NCI-H774 (cell line): ENCODE measurements at regions not wholly inside any gene's neighbourhood (a gene's known extent, or its start where the extent isn't known, plus 50 kb on each side); places are given as distances from the start of the nearest gene placed in this dataset.

Experiments used
- DNase-seq: peaks from one replicate; lab custom pipeline; 2025; lab: John Stamatoyannopoulos, UW

- DNase-seq, result no peak
Measured at GRCh38 chr5:133769842-133770241, 157.5 kb upstream of the FSTL4 start.

- no peak for DNase-seq
Measured at GRCh38 chr5:133763744-133764143, 151.4 kb upstream of the FSTL4 start.

- no peak for DNase-seq
Measured at GRCh38 chr5:133761632-133762031, 149.3 kb upstream of the FSTL4 start.

DNA sequence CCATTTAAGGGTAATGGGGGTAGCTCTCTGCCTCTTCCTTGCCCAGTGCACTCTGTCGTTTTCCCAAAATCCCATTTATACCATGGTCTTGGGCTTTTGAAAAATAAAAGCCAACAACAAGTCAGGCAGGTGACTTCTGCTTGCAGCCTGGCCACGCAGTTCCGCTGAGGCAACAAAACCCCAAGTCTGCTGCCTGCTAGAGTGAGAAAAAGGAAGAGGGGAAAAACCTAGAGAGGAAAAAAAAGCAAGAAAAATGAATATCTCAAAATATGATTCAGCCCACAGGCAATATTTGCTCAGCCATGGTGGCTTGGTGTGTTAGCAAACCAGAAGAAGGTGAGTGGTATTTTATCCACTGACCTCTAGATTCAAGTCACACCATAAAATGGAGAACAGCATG lies 148.2 kb upstream of the FSTL4 start:
- no peak for DNase-seq

GRCh38 chr5:133758641-133759040 lies 146.3 kb upstream of the FSTL4 start:
- no peak for DNase-seq

- no peak for DNase-seq
Measured at GRCh38 chr5:133757396-133757945, 145.1 kb upstream of the FSTL4 start.

- DNase-seq, result no peak
Measured at GRCh38 chr5:133756756-133757155, 144.4 kb upstream of the FSTL4 start.

DNA sequence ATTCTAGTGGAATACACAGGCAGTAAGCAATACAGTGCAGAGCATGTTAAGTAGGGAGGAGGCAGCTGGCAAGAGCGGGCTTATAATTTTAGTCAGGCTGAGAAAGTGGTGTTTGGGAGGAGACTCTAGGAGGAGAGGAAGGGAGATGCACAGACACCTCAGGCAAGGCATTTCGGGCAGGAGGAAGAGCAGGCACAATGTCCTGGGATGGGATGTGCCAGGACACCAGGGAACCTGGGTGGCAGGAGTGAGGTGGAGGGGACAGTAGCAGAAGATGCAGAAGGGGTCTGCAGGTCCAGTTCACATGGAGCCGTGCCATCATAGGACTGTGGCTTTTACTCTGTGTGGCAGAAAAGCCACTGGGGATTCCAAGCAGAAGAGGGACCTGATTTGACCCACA lies 143.7 kb upstream of the FSTL4 start:
- DNase-seq, result no peak

- DNase-seq, result peak; percentile 10
Measured at GRCh38 chr5:133754575-133755169, 142.3 kb upstream of the FSTL4 start.

- no peak for DNase-seq
Measured at GRCh38 chr5:133753856-133754255, 141.5 kb upstream of the FSTL4 start.

DNA sequence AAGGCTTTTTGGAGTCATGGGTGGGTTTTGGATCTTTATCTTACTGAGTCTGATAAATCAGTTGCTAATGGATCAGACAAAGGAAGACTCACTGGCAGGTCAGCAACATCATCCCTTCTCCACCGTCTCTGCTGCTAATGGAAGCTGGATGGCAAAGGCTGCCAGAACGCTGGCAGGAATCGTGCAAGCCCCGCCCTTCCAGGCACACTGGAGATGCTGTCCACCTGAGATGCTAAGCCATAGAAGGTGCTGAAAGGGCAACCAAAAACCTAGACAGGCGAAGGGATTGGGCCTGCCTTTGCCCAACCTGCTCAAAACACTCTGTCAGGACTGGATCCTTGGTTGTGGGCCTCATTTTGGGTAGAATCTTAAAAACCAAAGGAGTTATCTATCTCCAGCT lies 139.5 kb upstream of the FSTL4 start:
- no peak for DNase-seq

- no peak for DNase-seq
Measured at GRCh38 chr5:133751421-133751820, 139.1 kb upstream of the FSTL4 start.

GRCh38 chr5:133750856-133751255 lies 138.5 kb upstream of the FSTL4 start:
- DNase-seq, result no peak

GRCh38 chr5:133750356-133750755 lies 138.0 kb upstream of the FSTL4 start:
- DNase-seq, result no peak

DNA sequence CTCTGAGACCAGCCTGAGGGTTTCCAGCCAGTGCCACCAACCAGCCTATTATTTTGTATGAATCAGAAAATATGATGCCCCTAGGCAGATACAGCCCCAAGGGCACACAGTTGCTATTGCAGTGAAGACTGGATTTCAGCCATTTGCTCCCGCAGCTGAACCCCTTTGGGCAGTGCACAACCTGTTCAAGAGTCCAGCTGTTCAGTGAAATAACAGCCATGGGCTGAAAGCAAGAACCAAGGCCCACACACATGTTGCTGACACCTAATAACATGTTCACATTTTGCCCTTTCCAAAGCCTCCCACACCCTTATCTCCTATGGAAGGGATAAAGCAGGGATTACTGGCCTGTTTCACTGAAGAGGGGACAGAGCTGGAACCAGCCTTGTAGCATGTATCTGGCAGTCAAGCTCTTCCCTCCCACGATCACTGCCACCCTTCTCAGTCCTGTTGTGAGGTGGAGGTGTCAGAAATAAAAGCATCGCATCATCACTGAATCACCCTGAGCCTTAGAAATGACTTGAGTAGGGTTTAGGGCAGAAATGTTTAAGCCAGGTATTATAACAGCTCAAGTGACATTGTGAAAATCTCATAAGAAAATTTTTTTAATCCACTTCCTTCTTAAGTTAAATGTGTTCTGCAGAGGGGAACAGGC lies 137.1 kb upstream of the FSTL4 start:
- DNase-seq, result no peak

DNA sequence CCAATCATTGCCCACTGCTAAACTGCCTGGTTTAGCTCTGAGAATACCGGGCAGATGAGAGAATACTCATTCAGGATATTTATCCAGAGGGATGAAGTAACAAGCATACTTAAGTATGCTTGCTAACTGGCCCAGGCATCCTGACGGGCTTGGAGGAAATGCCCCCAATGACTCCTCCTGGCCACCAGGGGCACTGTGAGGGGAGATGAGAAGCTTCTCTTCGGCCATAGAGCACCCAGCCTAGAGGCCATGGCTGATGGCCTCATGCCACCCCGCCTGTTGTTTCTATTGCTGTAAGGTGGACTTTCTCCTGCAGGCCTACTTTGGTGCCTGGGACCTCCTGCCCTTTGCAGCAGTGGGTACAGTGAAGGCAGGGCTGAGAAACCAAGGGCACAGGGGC lies 134.5 kb upstream of the FSTL4 start:
- DNase-seq, result no peak

GRCh38 chr5:133744960-133745308 lies 132.6 kb upstream of the FSTL4 start:
- no peak for DNase-seq

DNA sequence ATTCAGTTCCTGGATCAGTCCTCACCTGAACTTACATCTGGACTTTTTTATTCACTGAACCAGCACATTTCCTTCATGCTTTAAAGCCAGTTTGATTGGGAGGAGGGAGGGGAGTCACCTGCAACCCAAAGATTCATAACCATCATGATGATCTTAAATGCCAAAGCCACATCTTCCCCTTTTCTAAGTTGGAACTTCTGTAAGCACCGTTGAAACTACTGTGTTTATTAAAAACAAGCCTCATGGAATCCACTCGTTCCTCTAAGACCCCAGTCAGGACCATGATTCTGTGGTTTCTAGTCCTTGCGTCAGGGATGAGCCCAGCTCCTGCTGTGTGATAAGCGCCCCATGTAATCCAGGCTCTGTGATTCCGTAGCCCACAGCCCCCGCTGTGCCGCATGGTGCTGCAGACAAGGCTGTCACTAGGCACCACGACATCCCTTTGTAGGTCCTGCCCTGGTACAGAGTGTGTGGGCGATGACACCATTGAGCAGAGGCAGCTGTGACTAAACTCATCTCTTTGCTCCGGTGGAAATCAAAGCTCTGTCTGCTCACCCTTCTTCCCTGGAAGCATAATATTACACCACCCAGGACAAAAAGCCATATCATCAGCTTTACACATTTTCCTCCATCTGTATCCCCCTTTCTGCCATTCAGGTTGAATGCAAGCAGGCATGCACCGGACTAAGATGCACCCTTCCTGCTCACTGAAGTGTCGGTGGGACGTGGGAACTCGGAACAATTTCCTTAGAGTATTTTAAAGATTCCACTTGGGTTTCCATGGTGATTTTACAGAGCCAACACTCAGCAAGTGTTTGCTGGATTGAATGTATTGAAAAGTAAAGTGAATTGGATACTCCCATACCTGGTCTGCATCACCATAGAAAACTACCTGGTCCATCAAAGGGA lies 132.0 kb upstream of the FSTL4 start:
- DNase-seq, result no peak

DNA sequence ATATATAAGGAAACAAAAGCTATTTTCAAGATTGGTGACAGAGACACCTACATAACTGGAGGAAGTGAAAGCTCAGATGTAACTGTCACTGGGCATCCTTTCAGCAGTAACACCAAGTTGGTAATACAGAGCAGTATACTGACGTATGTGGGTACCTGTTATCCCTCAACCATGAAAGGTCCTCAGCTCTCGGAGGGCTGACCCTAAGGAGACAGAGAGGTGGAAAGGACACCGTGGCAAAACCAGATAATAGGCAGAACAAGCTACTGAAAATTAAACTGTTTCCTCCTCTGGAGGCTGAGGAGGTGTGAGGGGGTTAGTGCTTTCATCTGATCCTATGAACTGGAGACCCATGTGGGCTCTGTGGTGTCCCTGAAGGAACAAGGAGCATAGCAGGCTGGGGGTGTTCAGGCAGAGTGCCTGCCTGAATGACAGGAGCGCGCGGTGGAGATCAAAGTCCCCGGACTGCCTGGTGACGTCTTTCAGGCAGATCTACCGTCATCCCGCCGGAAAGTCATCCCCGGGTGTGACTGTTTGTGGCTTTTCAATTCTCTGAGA lies 130.2 kb upstream of the FSTL4 start:
- no peak for DNase-seq

DNA sequence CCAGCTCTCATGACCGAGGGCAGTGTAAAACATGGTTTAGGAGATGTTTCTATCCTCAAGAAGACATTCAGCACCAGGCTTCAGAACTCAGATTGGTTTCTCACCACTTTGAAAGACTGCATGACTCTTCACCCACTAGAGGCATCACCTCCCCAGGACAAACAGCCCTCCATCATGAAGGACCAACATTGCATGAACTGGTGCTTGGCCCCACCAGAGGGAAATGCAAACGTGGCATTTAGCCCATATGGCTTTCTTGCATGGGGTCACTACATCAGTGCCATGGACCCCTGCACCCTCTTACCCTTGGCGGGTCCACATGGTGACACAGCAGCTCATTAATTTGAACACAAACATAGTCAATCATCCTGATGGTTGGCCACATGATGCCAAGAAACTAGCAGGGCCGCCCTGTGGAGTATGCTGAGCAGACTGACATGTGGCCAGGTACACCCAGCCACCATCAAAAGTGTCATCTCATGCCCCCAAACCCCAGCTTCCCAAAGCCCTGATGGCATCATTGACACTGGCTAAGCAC lies 129.5 kb upstream of the FSTL4 start:
- no peak for DNase-seq

DNA sequence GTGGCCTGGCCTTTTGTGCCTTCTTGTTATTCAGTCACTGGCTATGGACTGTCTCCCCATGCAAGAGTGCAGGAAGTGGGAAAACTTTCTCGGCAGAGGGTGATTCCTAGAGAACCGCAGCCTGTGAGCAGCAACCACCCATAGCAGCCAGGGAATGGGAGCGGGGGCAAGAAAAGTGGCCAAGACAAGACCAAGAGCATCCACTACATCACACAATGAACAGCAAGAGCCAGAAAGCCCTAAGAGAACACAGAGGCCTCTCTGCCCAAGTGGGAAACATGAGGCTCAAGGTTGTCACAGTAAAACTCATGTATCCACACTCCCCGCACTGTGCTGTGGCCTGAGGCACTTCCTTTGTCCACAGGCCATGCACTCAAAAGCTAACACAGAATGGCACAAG lies 129.1 kb upstream of the FSTL4 start:
- no peak for DNase-seq

DNA sequence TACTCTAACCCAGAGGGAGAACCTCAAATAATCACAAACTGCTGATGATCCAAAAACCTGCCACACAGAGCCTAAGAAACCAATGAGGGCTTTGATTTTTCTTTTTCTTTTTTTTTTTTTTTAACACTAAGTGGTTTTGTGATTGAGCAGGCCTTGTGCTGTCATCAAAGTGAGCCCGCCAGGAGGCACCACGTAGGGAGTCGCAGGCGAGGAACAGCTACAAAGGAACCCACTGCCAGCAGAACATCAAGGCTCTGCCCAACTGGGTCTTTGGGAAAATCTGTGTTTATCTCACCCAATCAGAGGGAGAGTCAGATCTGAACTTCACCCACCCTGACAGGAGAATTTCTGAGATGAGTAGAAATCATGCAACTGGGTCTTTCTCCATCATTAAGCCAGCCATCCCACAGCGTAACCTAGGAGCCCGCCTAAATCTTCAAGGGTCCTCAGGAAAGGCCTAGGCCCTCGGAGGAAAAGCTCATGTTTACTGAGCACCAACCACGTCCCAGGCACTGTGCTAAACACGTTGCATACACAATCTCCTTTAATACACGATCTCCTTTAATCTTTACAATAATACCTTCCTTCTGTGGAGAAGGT lies 126.9 kb upstream of the FSTL4 start:
- DNase-seq, result no peak
